BE2C (cell line): ENCODE measurements at regions not wholly inside any gene's neighbourhood (a gene's known extent, or its start where the extent isn't known, plus 50 kb on each side); places are given as distances from the start of the nearest gene placed in this dataset.
"Not testable (repeated sequence)": the region's sequence is repeated elsewhere in the genome, so short reads cannot be mapped to it uniquely, and the experiment has no call there.

Experiments
- DNase-seq: peaks from one replicate; pipeline ENCODE4 v3.0.0-alpha.2; 2020
- H3K27me3 ChIP-seq: fragments of 250-450 bp; sonication (Bioruptor Pico); 2 replicates; pipeline ENCODE4 v1.5.1; 2020; ENCODE audit warnings: mild to moderate bottlenecking
- H3K36me3 ChIP-seq: fragments of 250-450 bp; sonication (Bioruptor Pico); 2 replicates; pipeline ENCODE4 v1.5.1; 2020; ENCODE audit warnings: mild to moderate bottlenecking
- H3K4me1 ChIP-seq: fragments of 250-450 bp; sonication (Bioruptor Pico); 2 replicates; pipeline ENCODE4 v1.5.1; 2020
- H3K4me3 ChIP-seq: 2 replicates; pipeline ENCODE4 v1.5.1; 2011; ENCODE audit warnings: low read depth, low read length
- H3K9me3 ChIP-seq: fragments of 250-450 bp; sonication (Bioruptor Pico); 2 replicates; pipeline ENCODE4 v1.5.1; 2020
- TF ChIP-seq, protein P1 (sequence below): IDR thresholded peaks from 2 replicates; pipeline ENCODE4 v1.5.1; 2012; ENCODE audit warnings: mild to moderate bottlenecking, low read depth, low read length

DNA sequence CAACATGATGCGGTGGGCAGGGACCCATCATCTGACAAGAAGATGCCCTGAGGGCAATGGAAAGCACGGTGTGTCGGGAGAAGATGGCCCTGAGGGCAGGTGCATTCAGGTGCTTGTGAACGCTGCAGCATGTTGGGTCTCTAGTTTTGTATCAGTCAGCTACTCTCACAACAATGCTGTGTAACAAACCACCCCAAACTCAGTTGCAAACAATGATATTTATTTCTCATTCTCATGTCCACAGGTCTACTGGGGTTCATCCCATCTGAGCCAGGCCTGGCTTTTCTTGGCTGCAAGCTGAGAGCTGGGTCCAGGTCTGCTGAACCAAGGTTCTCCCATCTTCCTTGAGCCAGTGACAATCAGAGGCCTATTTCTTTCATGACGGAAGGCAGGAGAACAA lies 461.6 kb downstream of the PREX1 start:
- H3K36me3 ChIP-seq = no peaks in the 10 kb centered on the region
- H3K4me1 ChIP-seq = peaks cover 16% of the 10 kb centered on the region
- TF ChIP-seq, protein P1, sequence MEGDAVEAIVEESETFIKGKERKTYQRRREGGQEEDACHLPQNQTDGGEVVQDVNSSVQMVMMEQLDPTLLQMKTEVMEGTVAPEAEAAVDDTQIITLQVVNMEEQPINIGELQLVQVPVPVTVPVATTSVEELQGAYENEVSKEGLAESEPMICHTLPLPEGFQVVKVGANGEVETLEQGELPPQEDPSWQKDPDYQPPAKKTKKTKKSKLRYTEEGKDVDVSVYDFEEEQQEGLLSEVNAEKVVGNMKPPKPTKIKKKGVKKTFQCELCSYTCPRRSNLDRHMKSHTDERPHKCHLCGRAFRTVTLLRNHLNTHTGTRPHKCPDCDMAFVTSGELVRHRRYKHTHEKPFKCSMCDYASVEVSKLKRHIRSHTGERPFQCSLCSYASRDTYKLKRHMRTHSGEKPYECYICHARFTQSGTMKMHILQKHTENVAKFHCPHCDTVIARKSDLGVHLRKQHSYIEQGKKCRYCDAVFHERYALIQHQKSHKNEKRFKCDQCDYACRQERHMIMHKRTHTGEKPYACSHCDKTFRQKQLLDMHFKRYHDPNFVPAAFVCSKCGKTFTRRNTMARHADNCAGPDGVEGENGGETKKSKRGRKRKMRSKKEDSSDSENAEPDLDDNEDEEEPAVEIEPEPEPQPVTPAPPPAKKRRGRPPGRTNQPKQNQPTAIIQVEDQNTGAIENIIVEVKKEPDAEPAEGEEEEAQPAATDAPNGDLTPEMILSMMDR = no peak
- DNase-seq = no peak
- no peaks in the 10 kb centered on the region for H3K27me3 ChIP-seq
- no peak overlapping the region for H3K4me3 ChIP-seq
- H3K9me3 ChIP-seq = no peaks in the 10 kb centered on the region

DNA sequence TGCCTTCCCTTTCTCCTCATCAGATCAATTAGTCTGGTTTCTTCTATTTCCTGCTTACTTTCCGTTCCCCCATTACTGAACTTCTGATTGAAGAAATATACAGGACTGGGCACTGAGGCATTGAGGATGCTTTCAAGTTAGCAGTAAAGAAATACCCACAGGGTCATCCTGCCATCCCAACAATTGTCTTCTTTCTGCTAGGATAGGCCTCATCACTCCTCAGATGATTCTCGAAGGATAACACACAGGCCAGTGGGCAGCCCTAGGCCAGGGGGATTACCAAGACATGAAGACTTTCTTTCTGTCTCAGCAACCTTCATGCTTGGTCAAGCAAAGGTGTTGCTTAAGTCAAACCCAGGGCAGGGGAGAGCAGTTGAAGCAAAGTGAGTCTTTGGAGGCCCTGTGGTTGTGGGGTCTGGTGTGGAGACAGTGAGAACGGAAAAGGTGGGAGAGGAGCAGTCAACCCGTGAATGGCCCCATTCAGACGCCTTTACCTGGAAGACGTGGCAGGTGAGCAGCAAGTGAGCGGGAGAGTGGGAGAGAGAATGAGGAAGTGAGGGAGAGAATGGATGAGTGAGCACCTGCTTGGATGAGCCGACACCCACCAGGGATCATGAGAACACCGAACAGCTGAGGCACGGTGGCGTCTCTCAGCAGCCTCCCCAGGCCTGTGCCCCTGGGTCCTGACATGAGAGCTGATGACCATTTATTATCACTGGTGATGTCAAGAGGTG lies 462.9 kb downstream of the PREX1 start:
- Histone ChIP-seq H3K4me1 (peaks cover 16% of the 10 kb centered on the region), H3K9me3 (no peaks in the 10 kb centered on the region), H3K27me3 (no peaks in the 10 kb centered on the region), H3K36me3 (no peaks in the 10 kb centered on the region), H3K4me3 (no peak overlapping the region)
- TF ChIP-seq, protein P1 = no peak
- DNase-seq = no peak

DNA sequence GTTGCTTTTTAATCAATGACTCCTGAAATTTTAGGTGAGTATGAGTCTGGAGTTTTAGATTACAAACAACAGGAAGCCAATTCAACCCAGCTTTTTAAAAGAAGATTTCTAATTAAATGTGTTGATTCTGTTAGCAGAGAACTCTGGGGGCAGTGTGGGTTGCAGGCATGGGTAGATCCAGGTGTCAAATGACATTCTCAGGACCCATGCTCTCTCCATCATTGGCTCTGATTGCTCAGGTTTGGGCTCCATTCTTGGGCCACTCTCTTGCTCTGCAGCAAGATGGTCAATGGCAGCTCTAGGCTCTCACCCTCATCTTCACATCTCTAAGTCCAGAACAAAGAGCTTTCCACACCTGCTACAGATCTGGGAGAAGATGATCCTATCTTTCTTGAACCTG lies 463.7 kb downstream of the PREX1 start:
- no peaks in the 10 kb centered on the region for H3K9me3 ChIP-seq
- no peaks in the 10 kb centered on the region for H3K36me3 ChIP-seq
- TF ChIP-seq, protein P1 = no peak
- H3K4me1 ChIP-seq = peaks cover 10% of the 10 kb centered on the region
- no peak overlapping the region for H3K4me3 ChIP-seq
- no peak for DNase-seq
- no peaks in the 10 kb centered on the region for H3K27me3 ChIP-seq

GRCh38 chr20:48360342-48360975 lies 467.3 kb downstream of the PREX1 start:
- H3K27me3 ChIP-seq = no peaks in the 10 kb centered on the region
- no peak for DNase-seq
- no peak overlapping the region for H3K4me3 ChIP-seq
- H3K36me3 ChIP-seq = no peaks in the 10 kb centered on the region
- H3K9me3 ChIP-seq = no peaks in the 10 kb centered on the region
- H3K4me1 ChIP-seq = no peaks in the 10 kb centered on the region
- TF ChIP-seq, protein P1 = no peak

GRCh38 chr20:48359692-48360341 lies 468.0 kb downstream of the PREX1 start:
- no peaks in the 10 kb centered on the region for H3K4me1 ChIP-seq

DNA sequence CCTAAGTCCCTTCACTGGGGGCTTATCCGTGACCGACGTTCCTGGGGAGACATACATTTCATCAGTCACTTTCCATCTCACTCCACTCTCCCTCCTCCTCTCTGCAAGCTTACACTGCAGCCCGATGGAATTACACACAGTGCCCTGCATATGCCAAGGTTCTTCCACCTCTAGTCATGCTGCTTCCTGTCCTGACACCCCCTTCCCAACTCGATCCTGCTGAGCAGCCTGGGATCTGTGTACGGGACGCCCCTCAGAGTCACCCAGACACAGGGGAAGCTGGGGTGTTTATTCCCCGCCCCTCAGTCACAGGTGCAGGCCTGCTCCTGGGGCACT lies 468.8 kb downstream of the PREX1 start:
- not testable (repeated sequence) for DNase-seq, H3K9me3 ChIP-seq, H3K36me3 ChIP-seq, H3K4me1 ChIP-seq, H3K4me3 ChIP-seq, H3K27me3 ChIP-seq

More at GRCh38 chr20:48359692-48360341, 468.0 kb downstream of the PREX1 start:
- TF ChIP-seq, protein P1 = no peak
- H3K27me3 ChIP-seq = no peaks in the 10 kb centered on the region
- DNase-seq = no peak
- H3K9me3 ChIP-seq = no peaks in the 10 kb centered on the region
- no peaks in the 10 kb centered on the region for H3K36me3 ChIP-seq
- no peak overlapping the region for H3K4me3 ChIP-seq
